Ishikawa (cell line): ENCODE measurements at regions not wholly inside any gene's neighbourhood (a gene's known extent, or its start where the extent isn't known, plus 50 kb on each side); places are given as distances from the start of the nearest gene placed in this dataset.

Experiments used
- CEBPB ChIP-seq: IDR thresholded peaks from 2 replicates; pipeline ENCODE4 v1.6.1; 2012
- CREB1 ChIP-seq: IDR thresholded peaks from 2 replicates; pipeline ENCODE4 v1.6.1; 2012; ENCODE audit warnings: low read depth
- EGR1 ChIP-seq: IDR thresholded peaks from 2 replicates; pipeline ENCODE4 v1.6.1; 2012
- EP300 ChIP-seq: IDR thresholded peaks from 2 replicates; pipeline ENCODE4 v1.6.1; 2012; ENCODE audit warnings: borderline replicate concordance
- FOXM1 ChIP-seq: IDR thresholded peaks from 2 replicates; pipeline ENCODE4 v1.6.1; 2012; ENCODE audit warnings: low read depth, borderline replicate concordance
- MAX ChIP-seq: IDR thresholded peaks from 2 replicates; pipeline ENCODE4 v1.6.1; 2012
- RAD21 ChIP-seq: IDR thresholded peaks from 2 replicates; pipeline ENCODE4 v1.6.1; 2012; ENCODE audit warnings: low read depth
- REST ChIP-seq: IDR thresholded peaks from 2 replicates; pipeline ENCODE4 v1.6.1; 2012; ENCODE audit warnings: low read depth, mild to moderate bottlenecking
- TAF1 ChIP-seq: IDR thresholded peaks from 2 replicates; pipeline ENCODE4 v1.6.1; 2012; ENCODE audit warnings: low read depth, mild to moderate bottlenecking
- TCF12 ChIP-seq: IDR thresholded peaks from 2 replicates; pipeline ENCODE4 v1.6.1; 2012; ENCODE audit warnings: low read depth
- TEAD4 ChIP-seq: IDR thresholded peaks from 2 replicates; pipeline ENCODE4 v1.6.1; 2012
- USF1 ChIP-seq: IDR thresholded peaks from 2 replicates; pipeline ENCODE4 v1.6.1; 2012
- YY1 ChIP-seq: IDR thresholded peaks from 2 replicates; pipeline ENCODE4 v1.6.1; 2012; ENCODE audit warnings: low read depth
- ZBTB7A ChIP-seq: IDR thresholded peaks from 2 replicates; pipeline ENCODE4 v1.6.1; 2012; ENCODE audit warnings: low read depth

- TF ChIP-seq EP300, result no peak
- no peak for TF ChIP-seq REST
- no peak for TF ChIP-seq CREB1
- no peak for TF ChIP-seq MAX
- TF ChIP-seq TAF1, result no peak
- no peak for TF ChIP-seq RAD21
- TF ChIP-seq YY1, result no peak
- no peak for TF ChIP-seq TEAD4
- TF ChIP-seq USF1, result no peak
- TF ChIP-seq FOXM1, result no peak
- TF ChIP-seq ZBTB7A, result no peak
- no peak for TF ChIP-seq EGR1
- no peak for TF ChIP-seq TCF12
- TF ChIP-seq CEBPB, result no peak
Observed at GRCh38 chr10:25076506-25077177, 60.2 kb downstream of the THNSL1 start.
